IPS-18a (cell line): ENCODE measurements at regions not wholly inside any gene's neighbourhood (a gene's known extent, or its start where the extent isn't known, plus 50 kb on each side); places are given as distances from the start of the nearest gene placed in this dataset.
"Not testable (repeated sequence)": the region's sequence is repeated elsewhere in the genome, so short reads cannot be mapped to it uniquely, and the experiment has no call there.

ENCODE experiments used
- H3K27ac ChIP-seq: one replicate; pipeline ENCODE4 v1.5.1; 2013; ENCODE audit warnings: low read length
- H3K27me3 ChIP-seq: one replicate; pipeline ENCODE4 v1.6.1; 2013; ENCODE audit warnings: mild to moderate bottlenecking, low read length; ENCODE audit not compliant: control insufficient read depth, insufficient read depth
- H3K36me3 ChIP-seq: one replicate; pipeline ENCODE4 v1.6.1; 2013; ENCODE audit warnings: low read depth, low read length; ENCODE audit not compliant: control insufficient read depth
- H3K4me1 ChIP-seq: one replicate; pipeline ENCODE4 v1.6.1; 2013; ENCODE audit warnings: low read depth, low read length; ENCODE audit not compliant: control insufficient read depth
- H3K4me3 ChIP-seq: one replicate; pipeline ENCODE4 v1.5.1; 2013; ENCODE audit warnings: low read length
- H3K9ac ChIP-seq: one replicate; pipeline ENCODE4 v1.6.1; 2013; ENCODE audit warnings: mild to moderate bottlenecking, low read length, moderate library complexity
- H3K9me3 ChIP-seq: one replicate; pipeline ENCODE4 v1.6.1; 2013; ENCODE audit warnings: low read depth, low read length; ENCODE audit not compliant: control insufficient read depth

GRCh38 chr17:73835605-73836004 is 191.4 kb upstream of the SDK2 start:
- Histone ChIP-seq H3K27me3 (no peaks in the 10 kb centered on the region), H3K36me3 (no peaks in the 10 kb centered on the region), H3K9ac (no peak overlapping the region), H3K4me3 (no peak overlapping the region), H3K27ac (no peak overlapping the region), H3K9me3 (no peaks in the 10 kb centered on the region), H3K4me1 (peaks cover 6% of the 10 kb centered on the region)

- no peak overlapping the region for H3K27ac ChIP-seq
- no peaks in the 10 kb centered on the region for H3K9me3 ChIP-seq
- peaks cover 4% of the 10 kb centered on the region for H3K4me1 ChIP-seq
- H3K36me3 ChIP-seq: no peaks in the 10 kb centered on the region
- H3K27me3 ChIP-seq: no peaks in the 10 kb centered on the region
- no peak overlapping the region for H3K4me3 ChIP-seq
- no peak overlapping the region for H3K9ac ChIP-seq
These were observed 194.6 kb upstream of the SDK2 start for GRCh38 chr17:73838815-73839214.

DNA sequence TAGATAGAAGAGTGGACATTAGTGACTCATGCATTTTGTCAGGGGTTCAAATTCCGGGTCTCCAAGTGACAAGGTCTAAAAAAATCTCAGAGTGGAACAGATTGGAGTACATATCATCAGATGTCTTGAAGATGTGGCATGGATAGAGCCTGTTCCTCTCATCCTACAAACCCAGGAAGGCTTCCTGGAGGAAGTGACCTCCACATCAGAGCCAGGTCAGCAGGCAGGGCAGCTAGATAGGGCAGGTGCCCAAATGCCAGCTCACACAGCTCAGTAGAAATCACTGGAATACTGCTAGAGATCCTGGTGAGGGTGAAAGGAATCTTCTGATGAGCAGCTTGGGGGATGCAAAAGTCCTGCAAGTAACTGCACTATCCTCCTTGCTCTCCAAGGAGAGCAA is 196.6 kb upstream of the SDK2 start:
- no peaks in the 10 kb centered on the region for H3K27me3 ChIP-seq
- no peak overlapping the region for H3K27ac ChIP-seq
- H3K4me1 ChIP-seq: no peaks in the 10 kb centered on the region
- no peaks in the 10 kb centered on the region for H3K9me3 ChIP-seq
- no peak overlapping the region for H3K9ac ChIP-seq
- no peaks in the 10 kb centered on the region for H3K36me3 ChIP-seq
- no peak overlapping the region for H3K4me3 ChIP-seq

DNA sequence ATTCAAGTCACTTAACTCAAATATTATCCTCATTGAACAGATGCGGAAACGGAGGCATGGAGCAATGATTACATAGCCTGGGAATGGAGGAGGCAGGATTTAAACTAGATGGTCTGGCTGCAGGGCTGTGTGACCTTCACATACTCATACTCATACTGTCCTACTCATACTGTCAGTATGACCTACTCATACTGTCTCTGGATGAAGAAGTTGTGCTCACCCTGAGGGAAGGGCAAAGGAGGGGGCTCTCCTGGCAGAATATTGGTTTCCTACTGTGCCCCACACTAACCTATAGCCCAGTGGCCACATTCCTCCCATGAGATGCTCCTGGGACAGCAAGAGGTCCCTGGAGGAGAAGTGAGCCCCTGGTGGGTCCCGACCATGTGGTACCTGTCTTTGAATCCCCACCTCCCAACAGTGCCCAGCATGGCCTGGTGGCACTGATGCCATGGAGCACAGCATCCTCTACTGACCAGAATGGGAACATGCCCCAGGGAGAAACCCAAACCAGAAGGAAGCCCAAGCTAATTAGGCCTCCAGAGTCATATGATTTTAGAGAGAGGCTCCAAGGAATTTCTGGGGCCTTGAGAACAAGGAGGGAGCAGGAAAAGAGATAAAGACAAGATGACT is 197.3 kb upstream of the SDK2 start:
- no peaks in the 10 kb centered on the region for H3K4me1 ChIP-seq
- H3K27ac ChIP-seq: no peak overlapping the region
- H3K36me3 ChIP-seq: no peaks in the 10 kb centered on the region
- H3K4me3 ChIP-seq: no peak overlapping the region
- H3K9ac ChIP-seq: no peak overlapping the region
- no peaks in the 10 kb centered on the region for H3K9me3 ChIP-seq
- H3K27me3 ChIP-seq: no peaks in the 10 kb centered on the region

- no peak overlapping the region for H3K9ac ChIP-seq
- H3K9me3 ChIP-seq: no peaks in the 10 kb centered on the region
- H3K27me3 ChIP-seq: no peaks in the 10 kb centered on the region
- H3K4me1 ChIP-seq: no peaks in the 10 kb centered on the region
- H3K4me3 ChIP-seq: no peak overlapping the region
- no peaks in the 10 kb centered on the region for H3K36me3 ChIP-seq
- H3K27ac ChIP-seq: no peak overlapping the region
These were observed 203.7 kb upstream of the SDK2 start for GRCh38 chr17:73847952-73848351.

GRCh38 chr17:73850426-73850825 is 206.2 kb upstream of the SDK2 start:
- Histone ChIP-seq H3K27ac (no peak overlapping the region), H3K4me1 (no peaks in the 10 kb centered on the region), H3K4me3 (no peak overlapping the region), H3K9ac (no peak overlapping the region), H3K36me3 (no peaks in the 10 kb centered on the region), H3K27me3 (no peaks in the 10 kb centered on the region), H3K9me3 (no peaks in the 10 kb centered on the region)

DNA sequence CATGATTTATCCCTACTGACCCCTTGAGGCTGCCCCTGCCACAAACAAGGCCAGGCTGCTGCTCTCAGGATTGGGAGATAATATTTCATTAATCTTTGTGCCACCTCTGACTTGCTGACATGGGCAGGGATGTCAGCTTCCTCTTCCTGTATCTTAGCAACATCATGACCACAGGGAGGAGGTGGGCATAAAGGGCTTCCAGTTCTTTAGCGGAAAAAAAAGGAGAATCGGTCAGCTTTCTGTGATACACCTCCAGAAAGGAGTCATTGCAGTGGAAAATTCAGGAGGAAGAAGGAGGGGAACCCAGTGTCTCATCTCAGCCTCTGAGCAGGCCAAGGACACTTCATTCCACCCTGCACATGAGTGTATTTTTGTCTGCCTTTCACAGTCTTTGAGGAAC is 206.8 kb upstream of the SDK2 start:
- no peaks in the 10 kb centered on the region for H3K9me3 ChIP-seq
- no peaks in the 10 kb centered on the region for H3K36me3 ChIP-seq
- no peaks in the 10 kb centered on the region for H3K27me3 ChIP-seq
- H3K4me3 ChIP-seq: no peak overlapping the region
- no peak overlapping the region for H3K27ac ChIP-seq
- no peak overlapping the region for H3K9ac ChIP-seq
- no peaks in the 10 kb centered on the region for H3K4me1 ChIP-seq

- no peak overlapping the region for H3K4me3 ChIP-seq
- no peaks in the 10 kb centered on the region for H3K9me3 ChIP-seq
- no peaks in the 10 kb centered on the region for H3K36me3 ChIP-seq
- no peak overlapping the region for H3K9ac ChIP-seq
- no peaks in the 10 kb centered on the region for H3K4me1 ChIP-seq
- no peak overlapping the region for H3K27ac ChIP-seq
- H3K27me3 ChIP-seq: no peaks in the 10 kb centered on the region
These were observed 207.7 kb upstream of the SDK2 start for GRCh38 chr17:73851921-73852320.

- Histone ChIP-seq H3K4me1 (no peaks in the 10 kb centered on the region), H3K36me3 (no peaks in the 10 kb centered on the region), H3K4me3 (no peak overlapping the region), H3K27me3 (no peaks in the 10 kb centered on the region), H3K27ac (no peak overlapping the region), H3K9me3 (no peaks in the 10 kb centered on the region), H3K9ac (no peak overlapping the region)
These were observed 211.6 kb upstream of the SDK2 start for GRCh38 chr17:73855720-73856333.

DNA sequence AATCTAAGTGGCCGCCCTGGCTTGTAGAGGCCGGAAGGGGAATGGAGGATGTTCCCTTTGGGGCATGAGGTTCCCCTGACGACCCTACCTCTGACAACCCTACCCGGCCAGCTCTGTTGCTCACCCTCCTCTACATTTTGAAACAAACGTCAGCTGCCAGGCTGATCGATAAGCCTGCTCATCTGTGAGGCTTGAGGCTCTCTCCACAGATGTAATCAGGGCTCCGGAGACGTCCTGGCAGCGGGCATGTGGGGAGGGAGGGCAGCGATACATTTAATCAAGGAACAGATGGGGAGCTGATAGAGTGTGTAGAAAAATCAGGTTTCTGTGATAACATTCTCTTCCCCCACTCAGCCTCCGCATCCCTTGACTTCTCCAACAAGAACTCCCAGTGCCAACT is 212.3 kb upstream of the SDK2 start:
- H3K9ac ChIP-seq: no peak overlapping the region

GRCh38 chr17:73859439-73860008 is 215.3 kb upstream of the SDK2 start:
- not testable (repeated sequence) for H3K4me1 ChIP-seq, H3K9ac ChIP-seq, H3K36me3 ChIP-seq, H3K27me3 ChIP-seq, H3K4me3 ChIP-seq, H3K27ac ChIP-seq, H3K9me3 ChIP-seq

More for the DNA sequence above, 212.3 kb upstream of the SDK2 start:
- Histone ChIP-seq H3K27ac (no peak overlapping the region), H3K36me3 (no peaks in the 10 kb centered on the region), H3K27me3 (no peaks in the 10 kb centered on the region), H3K9me3 (no peaks in the 10 kb centered on the region), H3K4me3 (no peak overlapping the region), H3K4me1 (no peaks in the 10 kb centered on the region)

DNA sequence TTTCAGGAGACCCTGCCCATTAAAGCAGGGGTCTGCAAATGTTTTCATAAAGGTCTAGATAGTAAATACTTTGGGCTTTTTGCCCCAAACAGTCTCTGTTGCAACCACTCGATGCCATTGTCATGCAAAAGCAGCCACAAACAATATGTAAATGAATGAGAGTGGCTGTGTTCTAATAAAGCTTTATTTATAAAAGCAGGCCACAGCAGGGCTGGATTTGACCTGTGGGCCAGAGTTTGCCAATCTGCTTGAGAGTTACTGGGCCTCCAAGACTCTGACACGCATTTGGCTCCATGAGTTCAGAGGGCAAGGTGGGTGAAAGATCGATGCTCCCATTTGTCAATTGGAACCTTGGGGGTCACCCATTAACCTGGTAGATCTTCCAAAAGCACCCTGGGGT is 217.3 kb upstream of the SDK2 start:
- Histone ChIP-seq H3K36me3 (no peaks in the 10 kb centered on the region), H3K9ac (no peak overlapping the region), H3K27ac (no peak overlapping the region), H3K4me1 (no peaks in the 10 kb centered on the region), H3K27me3 (no peaks in the 10 kb centered on the region), H3K9me3 (no peaks in the 10 kb centered on the region), H3K4me3 (no peak overlapping the region)
